HEK293T (cell line): ENCODE measurements at regions not wholly inside any gene's neighbourhood (a gene's known extent, or its start where the extent isn't known, plus 50 kb on each side); places are given as distances from the start of the nearest gene placed in this dataset.

Experiments used
- BHLHE40 ChIP-seq: fragments of 450-650 bp; IDR thresholded peaks from 2 replicates; pipeline ENCODE4 v1.6.1; 2016; ENCODE audit warnings: mild to moderate bottlenecking, moderate library complexity, borderline replicate concordance
- CTBP1 ChIP-seq: fragments of 450-650 bp; IDR thresholded peaks from 2 replicates; pipeline ENCODE4 v1.6.1; 2016; ENCODE audit warnings: borderline replicate concordance
- FOXK2 ChIP-seq: fragments of 450-650 bp; IDR thresholded peaks from 2 replicates; pipeline ENCODE4 v1.6.1; 2016; ENCODE audit warnings: mild to moderate bottlenecking
- HDGF ChIP-seq: fragments of 450-650 bp; IDR thresholded peaks from 2 replicates; pipeline ENCODE4 v1.6.1; 2017; ENCODE audit warnings: antibody characterized with exemption, borderline replicate concordance
- LEF1 ChIP-seq: fragments of 450-650 bp; IDR thresholded peaks from 2 replicates; pipeline ENCODE4 v1.6.1; 2017; ENCODE audit warnings: mild to moderate bottlenecking, borderline replicate concordance
- PKNOX1 ChIP-seq: fragments of 450-650 bp; IDR thresholded peaks from 2 replicates; pipeline ENCODE4 v1.6.1; 2016
- SP1 ChIP-seq: fragments of 450-650 bp; IDR thresholded peaks from 2 replicates; pipeline ENCODE4 v1.6.1; 2017
- SUZ12 ChIP-seq: fragments of 450-650 bp; IDR thresholded peaks from 2 replicates; pipeline ENCODE4 v1.6.1; 2016; ENCODE audit warnings: mild to moderate bottlenecking
- TARDBP ChIP-seq: fragments of 450-650 bp; IDR thresholded peaks from 2 replicates; pipeline ENCODE4 v1.6.1; 2016
- ZNF384 ChIP-seq: fragments of 450-650 bp; IDR thresholded peaks from 2 replicates; pipeline ENCODE4 v1.6.1; 2016

DNA sequence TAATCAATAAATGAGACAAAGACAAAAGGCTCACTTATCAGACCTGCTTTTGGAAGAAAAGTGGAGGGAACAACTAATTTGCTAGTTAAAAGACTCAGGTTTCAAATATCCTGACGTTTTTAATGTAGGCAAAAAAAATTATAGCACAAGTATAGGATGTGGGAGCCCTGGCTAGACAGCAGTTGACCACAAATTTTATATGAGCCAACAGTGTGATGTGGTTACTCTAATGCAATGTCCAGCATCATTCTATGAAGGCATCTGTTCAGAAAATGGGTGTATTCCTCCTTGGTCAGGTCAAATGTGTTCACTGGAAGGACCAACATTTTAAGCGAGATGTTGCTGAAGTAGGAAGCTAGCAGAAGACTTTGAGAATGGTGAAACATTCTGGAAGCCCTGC, 237.4 kb downstream of the MAP2K6 start:
- no peak for TF ChIP-seq FOXK2
- TF ChIP-seq HDGF = no peak
- TF ChIP-seq LEF1 = no peak
- no peak for TF ChIP-seq BHLHE40
- TF ChIP-seq TARDBP = no peak
- TF ChIP-seq PKNOX1 = no peak
- no peak for TF ChIP-seq SUZ12
- no peak for TF ChIP-seq ZNF384
- no peak for TF ChIP-seq CTBP1
- TF ChIP-seq SP1 = no peak
